Middle frontal gyrus (tissue), 1 donor: ENCODE measurements at regions not wholly inside any gene's neighbourhood (a gene's known extent, or its start where the extent isn't known, plus 50 kb on each side); places are given as distances from the start of the nearest gene placed in this dataset.

Experiments used
- DNase-seq: peaks from one replicate; pipeline ENCODE4 v3.0.0-alpha.2; 2015; ENCODE audit warnings: low spot score; ENCODE audit errors: extremely low spot score

DNA sequence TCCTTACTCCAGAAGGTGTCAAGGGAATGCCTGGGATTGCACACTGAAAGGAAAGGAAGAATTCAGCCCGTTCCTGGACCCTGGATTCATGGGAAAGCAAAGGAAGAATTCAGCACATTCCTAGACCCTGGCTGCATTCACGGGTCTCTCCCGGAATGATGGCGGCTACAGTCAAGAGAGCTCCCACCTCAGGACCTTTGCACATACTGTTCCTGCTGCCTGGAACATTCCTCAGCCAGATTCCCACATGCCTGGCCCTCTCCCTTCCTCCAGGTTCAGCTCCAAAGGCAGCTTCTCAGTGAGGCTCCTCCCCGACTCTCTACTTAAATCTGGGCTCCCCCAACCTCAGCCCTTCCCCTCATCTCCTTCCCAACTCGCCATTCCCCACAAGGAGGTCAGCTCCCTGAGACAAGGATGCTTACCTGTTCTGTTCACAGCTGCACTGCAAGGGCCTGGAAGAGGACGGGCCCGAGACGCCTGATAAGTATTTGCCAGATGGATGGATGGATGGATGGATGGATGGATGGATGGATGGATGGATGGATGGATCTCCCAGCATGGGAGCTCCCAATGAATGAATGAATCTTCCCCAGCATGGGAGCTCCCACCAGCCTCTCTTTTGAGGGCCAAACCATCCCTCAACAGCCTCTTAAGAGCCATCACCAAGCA lies 77.4 kb downstream of the NCOR2 start:
- DNase-seq: no peak

DNA sequence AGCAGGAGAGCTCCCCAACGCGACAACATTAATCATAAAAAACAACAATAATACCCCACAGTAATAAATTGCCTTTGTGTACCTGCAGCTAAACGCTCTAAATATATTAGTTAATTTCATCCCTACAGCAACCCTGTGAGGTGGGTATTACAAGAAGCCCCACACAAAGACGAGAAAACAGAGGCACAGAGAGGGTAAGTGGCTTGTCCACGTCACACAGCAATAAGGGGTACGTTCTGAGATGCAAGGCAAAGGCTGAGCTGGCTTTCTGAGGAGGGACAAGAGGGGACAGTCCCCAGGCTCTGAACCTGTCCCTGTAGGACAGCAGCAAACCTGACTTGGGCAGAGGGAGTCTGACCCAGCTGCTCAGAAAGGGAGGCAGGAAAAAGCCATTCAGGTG lies 78.2 kb downstream of the NCOR2 start:
- no peak for DNase-seq

DNA sequence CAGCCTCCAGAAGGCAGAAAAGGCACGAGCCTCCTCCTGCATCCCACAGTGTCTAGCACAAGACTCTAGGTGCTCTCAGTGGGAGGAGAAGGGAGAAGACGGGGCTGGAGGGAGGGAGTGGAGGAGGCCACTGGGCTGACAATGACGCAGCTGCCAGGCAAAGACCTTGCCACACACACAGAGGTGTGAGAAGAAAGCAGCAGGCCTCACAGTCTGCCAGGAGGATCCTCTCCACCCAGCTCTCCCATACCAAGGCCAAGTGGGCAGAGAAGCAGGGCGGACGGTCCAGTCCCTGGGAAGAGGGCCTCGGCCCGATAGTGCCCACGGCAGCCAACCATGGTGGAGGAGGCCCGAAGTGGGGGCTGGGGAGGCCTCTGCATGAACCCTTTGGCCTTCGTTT lies 78.9 kb downstream of the NCOR2 start:
- no peak for DNase-seq

DNA sequence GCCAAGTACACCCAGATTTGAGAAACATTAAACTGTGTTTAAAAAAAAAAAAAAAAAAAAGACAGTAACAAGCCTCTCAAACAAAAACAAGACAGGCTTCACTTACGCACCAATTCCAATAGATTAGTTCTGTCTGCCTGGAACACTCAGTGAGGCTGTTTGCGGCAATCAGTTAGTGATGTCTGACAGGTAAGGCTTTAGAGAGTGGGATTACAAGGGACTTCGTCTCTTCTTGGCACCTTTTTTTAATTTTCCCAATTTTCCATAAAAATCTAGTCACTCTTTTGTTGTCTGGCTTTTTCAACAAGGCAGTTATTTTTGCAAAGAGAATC lies 79.6 kb downstream of the NCOR2 start:
- no peak for DNase-seq

DNA sequence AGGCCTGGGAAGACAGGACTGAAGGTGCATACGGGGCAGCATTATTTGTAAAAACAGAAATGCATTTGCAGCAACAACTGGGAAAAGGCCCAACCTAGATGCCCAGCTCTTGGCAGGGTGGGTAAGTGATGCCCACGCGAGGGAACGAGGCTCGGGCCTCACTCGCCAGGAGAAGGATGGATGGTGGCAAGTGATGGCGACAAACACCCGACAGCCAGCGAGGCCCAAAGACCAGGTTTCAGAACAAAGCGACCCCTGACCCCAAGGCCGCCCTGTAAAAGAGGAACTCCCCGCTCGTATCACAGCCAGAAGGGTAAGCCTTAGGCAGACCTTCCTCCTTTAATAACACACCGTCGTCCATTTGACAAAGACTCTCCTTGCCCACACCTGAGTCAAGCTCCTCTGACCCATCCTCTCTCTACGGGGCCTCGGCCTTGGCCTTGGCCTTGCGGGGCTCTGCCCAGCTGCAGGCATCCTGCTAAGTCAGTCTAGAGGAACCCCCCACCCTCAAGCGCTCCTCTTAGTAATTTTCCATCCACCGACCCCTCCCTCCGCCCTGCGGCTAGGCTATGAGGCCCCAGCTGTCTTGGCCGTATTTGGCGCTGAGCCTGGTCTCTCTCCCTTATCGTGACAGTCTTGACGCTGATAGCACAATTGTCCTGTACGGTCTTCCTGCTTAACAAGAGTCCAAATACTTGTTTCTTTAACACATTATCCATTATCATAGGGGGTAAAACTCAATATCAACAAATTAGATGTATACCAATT lies 80.2 kb downstream of the NCOR2 start:
- no peak for DNase-seq

DNA sequence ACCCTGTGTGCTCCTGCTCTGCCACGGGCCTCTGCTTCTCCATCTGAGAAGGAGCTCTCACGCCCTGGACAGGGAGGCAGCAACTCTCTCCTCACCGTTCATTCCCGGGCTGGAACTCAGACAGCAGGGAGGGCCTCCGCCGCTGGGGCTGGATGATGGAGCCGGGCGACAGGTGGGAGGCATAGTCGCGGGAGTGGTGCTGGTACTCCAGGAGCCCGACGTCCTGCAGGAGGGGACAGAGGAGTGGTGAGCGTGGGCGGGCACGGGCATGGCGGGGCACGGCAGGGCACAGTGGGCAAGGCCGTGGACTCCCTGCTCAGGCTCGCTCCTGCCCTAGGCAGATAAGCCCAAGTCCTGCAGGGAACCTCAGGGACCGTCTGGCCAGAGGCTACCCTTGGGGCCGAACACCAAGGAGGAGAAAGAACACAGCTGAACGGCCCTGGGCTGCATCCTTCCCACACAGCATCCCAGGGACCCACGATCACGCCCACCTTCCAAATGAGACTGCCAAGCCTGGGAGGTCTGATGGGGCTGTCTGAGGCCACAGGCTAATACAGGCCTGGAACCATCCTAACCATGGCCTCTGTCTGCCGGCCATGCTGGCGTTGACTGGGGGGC lies 81.0 kb downstream of the NCOR2 start:
- DNase-seq: no peak

DNA sequence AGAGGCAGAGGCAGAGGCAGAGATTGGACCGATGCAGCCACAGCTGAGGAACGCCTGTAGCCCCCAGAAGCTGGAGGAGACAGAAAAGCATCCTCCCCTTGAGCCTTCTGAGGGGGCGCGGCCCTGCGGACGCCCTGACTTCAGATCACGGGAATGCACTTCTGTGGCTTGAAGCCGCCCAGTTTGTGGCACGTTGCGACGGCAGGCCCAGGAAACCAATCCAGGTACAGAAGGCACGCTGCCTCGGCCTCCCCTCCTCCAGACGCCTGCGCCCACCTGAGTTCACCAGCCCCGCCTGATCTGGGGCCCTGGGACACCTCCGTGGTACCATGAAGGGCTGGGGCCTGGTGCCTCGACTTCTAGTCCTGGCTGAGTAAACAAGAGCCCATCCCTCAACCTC lies 82.0 kb downstream of the NCOR2 start:
- DNase-seq: no peak

DNA sequence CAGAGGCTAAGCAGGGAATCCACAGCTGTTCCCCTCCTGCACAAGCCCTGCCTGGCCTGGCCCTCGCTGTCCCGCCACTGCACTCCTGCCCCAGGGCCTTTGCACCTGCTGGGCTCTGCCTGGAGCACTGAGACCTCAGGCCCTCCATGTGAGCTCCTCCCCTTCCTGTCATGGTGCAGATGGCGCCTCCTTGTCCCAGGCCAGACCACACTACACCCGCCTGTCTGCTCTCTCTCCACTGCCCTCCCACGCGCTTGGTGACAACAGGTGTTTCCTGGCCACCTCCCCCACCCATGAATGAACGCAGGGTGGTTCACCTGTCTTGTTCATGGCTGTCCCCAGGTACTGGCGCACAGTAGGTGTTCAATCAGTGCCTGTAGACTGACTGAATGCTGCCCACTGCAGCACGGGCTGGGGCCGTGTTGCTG lies 82.9 kb downstream of the NCOR2 start:
- no peak for DNase-seq

DNA sequence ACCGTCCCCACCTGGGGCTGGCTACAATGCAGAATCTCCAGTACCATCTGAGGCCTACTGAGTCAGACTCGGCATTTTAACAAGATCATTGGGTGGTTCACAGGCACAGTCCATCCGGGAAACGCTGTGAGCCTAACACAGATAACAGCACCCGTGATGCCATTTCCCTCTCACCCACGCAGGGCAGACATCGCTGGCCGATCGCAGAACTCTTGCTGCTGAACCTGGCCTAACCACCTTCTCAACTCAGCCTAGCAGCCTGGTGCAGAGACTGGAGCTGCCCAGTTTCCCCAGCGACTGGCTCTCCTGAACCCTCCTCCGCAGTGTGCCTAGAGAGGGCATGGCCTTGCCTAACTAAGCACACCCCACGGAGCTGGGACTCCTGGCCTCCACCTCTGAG lies 83.3 kb downstream of the NCOR2 start:
- DNase-seq: no peak

DNA sequence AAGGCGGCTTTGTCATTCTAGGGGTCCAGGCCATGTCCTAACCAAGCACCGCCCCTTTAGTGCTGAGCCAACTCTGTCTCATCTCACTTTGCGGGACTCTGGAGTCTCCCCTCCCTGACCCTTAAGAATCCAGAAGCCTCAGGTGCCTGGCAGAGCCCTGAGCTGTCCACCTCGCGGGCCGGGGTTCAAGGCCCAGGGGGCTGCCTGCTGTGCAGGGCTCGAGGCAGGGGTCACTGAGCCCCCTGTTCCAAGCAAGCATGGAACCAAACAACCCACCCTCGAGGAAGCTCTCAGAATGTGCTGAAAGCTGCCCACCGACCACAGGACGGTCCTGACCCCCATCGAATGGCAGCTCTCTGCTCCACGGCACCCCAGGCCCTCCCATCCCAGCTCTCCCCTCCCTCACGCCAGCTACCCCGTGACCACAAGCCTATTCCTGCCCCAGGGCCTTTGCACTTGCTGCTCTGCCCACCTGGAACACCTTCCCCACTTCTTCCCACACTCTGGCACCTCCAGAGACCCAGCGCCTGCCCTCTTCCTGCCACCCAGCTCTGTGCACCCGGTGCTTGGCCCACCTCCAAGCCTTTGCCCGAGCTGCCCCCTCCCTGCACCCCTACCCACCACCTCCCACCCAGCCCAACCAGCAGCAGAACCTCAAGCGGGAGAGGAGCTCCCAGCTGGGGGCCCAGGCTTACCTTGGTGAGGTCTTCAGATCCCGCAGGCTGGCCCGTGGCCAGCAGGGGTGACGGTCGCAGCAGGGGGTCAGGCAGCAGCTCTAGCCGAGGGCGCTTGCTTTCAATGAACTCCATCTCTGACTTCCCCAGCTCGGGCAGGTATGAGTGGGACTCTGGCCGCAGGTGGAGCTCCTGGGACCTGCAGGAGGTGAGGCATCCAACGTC lies 84.3 kb downstream of the NCOR2 start:
- no peak for DNase-seq

DNA sequence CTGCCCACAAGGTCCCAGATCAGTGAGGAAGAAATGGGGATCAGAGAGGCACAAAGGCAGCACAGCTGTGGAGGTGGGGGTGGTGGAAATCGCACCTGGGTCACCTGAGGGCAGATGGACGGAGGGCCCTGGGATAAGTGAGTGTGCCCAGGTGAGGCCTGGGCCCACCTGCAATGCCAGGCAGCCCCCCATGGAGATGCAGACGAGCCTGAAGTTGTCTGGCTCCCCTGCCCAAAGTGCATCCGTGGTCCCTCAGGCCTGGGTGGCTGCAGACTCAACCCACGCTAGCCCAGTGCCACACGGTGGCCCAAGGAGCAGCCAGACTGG lies 84.9 kb downstream of the NCOR2 start:
- DNase-seq: no peak

DNA sequence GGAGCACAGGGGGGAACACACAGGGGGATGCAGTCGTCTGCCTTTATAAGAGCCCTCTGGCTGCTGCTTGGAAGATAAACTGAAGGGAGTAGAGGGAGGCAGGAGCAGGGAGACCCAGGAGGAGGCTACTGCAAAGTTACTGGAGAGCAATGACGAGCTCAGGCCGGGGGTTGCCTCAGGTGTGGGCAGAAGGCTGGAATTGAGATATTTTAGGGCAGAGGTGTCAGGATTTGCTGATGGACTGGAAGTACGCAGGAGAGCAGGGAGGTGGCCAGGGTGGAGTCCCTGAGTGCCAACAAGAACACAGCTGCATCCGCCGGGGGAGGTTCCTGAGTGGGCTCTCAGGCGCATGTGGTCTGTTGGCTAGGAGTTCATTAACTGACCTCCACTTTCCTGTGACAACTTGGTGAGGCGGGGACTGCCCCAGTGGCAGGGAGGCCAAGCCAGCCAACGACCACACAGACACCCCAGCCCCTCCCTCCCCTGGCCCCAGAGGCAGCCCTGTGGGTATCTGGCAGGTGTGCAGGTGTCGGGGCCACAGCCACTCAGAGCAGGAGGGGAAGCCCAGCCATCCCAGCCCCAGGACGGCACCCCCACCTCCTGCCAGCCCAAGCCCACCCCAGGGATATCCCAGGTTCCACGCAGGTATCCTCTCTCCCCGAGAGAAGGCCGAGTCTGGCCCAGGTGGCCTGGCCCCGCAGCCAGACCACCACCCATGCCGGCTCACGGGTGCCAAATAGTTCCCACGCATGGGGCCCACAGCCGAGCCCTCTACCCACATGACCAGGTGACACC lies 85.4 kb downstream of the NCOR2 start:
- no peak for DNase-seq

DNA sequence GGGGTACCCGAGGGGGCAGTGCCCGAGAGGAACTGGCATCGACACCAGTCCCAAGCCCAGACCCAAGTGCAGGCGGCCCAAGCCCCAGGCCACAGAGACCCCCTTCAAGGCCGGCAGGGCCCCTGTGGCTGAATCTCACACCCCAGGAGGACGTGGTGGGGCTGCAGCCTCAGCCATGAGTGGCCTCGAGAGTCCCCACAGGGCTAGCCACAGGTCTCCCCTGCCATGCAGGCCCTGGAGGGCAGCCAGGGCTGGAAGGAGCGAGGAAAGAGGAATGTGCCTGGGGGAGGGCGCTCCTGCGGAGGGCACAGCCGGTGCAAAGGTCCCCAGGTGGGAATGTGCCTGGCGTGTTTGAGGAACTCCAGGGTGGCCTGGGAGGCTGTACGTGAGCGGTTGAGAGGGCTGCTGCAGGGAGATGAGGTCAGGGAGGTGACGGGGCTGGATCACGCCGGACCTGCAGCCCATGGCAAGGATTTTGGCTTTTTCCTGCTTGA lies 86.1 kb downstream of the NCOR2 start:
- no peak for DNase-seq

DNA sequence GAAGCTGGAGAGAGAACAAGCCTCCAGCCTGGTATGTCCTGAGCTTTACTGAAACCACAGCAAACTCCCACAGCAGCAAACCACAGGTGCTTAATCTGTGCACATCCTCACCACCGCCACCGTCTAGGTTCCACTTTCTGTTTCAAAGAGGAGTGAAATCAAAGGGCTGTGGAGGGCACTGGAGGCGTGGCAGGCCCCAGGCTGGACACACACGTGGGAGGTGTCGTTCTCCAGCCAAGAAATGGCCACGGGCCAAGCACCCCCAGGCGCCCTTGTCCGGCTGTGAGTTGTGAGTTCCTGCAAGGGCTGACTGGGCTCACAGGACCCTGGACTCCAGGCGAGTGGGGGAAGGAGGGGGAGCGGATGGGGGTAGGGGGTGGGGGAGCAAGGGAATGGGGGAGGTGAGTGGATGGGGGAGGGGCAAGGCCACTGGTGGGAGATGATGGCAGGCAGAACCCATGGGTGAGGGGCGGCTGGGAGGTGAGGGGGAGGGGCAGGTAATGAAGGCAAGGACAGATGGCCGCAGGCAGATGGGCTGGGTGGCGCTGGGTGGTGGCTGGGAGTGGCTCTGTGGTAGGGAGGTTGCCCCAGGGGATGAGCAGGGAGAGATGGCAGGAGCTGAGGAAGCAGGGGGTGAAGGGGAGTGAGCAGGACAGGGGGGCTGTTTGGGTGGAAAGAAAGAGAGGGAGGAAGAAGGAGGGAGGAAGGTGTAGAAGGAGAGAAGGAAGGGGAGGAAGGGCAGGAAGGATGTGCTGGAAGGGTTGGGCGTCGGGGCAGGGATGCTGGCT lies 86.7 kb downstream of the NCOR2 start:
- DNase-seq: no peak

DNA sequence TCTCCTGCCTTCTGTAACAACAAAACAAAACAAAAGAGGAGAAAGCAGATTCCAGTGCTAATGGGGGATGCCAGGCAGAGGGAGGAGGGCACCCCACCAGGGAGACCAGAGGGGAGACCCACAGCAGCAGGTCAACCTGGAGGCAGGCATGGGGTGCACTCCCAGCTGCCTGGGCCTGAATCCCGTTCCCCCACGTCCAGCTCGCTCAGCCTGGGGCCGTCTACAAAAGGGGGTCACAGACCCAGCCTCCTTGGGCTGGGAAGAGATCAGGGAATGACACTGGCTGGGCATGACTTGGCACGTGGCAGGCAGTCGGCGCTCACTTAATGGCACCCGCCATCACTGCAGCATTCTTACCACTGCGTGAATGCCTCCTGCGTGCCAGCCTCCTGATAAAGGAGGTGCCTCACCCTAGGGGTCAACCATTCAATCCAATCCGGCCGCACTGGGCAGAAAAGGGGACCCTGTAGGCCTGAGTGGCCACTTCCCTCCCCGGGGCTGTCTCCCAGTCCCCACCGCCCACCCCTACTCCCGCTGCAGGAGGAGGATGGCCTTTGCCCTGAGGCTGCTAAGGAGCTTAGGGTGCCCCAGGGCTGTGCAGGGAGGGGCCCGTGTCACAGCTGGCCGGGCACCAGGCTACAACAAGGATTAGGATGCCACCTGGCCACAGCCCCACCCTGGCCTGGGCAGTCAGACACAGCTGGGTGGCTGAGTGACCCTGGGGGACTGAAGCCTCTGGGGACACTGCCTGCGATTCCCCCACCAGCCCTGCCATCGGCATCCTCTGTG lies 87.5 kb downstream of the NCOR2 start:
- DNase-seq: no peak

DNA sequence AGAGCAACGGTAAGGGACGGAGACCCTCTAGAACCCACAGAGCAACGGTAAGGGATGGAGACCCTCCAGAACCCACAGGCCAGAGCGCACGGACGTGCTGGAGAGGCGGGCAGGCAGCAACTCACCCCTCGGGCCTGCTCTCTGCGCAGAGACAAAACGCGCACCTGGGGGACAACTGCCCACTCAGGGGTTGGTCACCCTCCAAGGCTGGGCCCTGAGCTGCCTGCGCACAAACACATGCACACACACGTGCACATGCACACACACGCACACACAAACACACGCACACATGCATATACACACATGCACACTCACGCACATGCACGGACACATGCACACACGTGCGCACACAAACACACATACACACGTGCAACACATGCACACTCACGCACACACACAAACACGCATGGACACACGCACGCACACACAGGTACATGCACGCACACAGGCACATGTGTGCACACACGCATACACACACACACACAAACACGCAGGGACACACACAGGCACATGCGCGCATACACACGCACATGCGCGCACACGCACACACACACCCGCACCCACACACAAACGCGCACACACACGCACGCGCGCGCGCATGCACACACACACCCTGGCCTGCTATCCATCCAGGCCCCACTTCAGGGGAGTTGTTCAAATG lies 88.3 kb downstream of the NCOR2 start:
- DNase-seq: no peak

DNA sequence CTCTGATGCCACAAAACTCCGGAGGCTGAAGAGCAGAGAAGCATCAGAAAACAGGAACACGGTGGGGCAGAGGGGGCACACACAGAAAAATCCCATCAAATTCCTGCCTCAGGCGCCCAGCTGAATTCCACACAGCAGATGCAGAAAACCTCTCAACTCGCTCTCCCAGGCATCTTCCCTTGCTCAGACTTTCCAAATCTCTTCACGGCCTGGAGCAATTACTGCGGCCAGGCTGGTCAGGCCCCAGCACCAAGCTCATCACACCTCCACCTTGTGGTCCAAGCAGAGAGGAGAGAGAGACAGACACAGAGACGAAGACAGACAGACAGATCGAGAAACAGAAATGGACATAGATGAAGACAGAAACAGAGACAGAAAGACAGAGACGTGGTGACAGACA lies 89.0 kb downstream of the NCOR2 start:
- DNase-seq: no peak

DNA sequence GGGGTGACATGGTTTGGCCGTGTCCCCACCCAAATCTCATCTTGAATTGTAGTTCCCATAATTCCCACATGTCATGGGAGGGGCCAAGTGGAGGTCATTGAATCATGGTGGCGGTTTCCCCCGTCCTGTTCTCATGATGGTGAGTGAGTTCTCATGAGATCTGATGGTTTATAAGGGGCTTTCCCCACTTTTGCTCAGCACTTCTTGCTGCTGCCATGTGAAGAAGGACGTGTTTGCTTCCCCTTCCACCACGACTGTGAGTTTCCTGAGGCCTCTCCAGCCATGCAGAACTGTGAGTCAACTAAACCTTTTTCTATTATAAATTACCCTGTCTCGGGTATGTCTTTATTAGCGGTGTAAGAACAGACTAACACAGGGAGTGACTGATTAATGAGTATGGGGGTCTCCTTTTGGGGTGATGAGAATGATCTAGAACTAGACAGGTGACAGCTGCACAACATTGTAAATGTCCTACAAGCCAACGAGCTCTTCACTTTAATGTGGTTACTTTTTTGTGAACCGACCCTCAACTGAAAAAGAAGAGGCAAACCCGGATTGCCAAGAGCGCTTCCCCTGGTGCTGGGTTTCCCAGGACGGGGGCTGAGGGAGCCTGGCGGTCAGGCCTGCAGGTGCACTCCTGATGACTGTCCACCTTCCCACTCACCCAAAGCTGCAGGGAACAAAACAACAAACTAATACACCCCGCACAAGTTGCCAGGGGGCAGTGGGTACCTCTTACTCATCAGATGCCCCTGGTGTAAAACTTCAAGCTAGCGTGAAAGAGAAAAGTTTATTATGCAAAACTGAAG lies 90.1 kb downstream of the NCOR2 start:
- no peak for DNase-seq
